ENCODE measurements at regions not wholly inside any gene's neighbourhood (a gene's known extent, or its start where the extent isn't known, plus 50 kb on each side); places are given as distances from the start of the nearest gene placed in this dataset.

GRCh38 chr1:214127705-214128104 lies 139.9 kb downstream of the PROX1 start:
- no TSS peak for BruUV-seq (replicated peaks)
- TF ChIP-seq EZH2 (IDR thresholded peaks at IDR 0.05; ENCODE audit: low read depth) (no peak), CTCF (conservative IDR thresholded peaks at IDR 0.05) (no peak)
- Histone ChIP-seq H3K4me1 (replicated peaks; ENCODE audit: insufficient read depth) (peaks cover 15% of the 10 kb centered on the region), H3K9me2 (ENCODE audit: insufficient read depth) (no peaks in the 10 kb centered on the region), H3K79me2 (ENCODE audit: low read depth) (no peaks in the 10 kb centered on the region), H3K27me3 (ENCODE audit: insufficient read depth, low read depth) (no peaks in the 10 kb centered on the region), H3K36me3 (ENCODE audit: low read depth) (no peaks in the 10 kb centered on the region), H3K27ac (no peak overlapping the region), H3K9me3 (ENCODE audit: insufficient read depth, low read depth) (no peaks in the 10 kb centered on the region), H3F3A (ENCODE audit: insufficient read depth, low read depth) (peaks cover 8% of the 10 kb centered on the region; the same call in 1 of the 2 replicates), H2AFZ (no peak overlapping the region), H4K20me1 (ENCODE audit: insufficient read depth) (no peaks in the 10 kb centered on the region), H3K4me3 (no peak overlapping the region), H3K4me2 (no peak overlapping the region)
- intact Hi-C loops (cut with micrococcal nuclease; ENCODE audit: unreplicated experiment), result no loop called here
- POLR2A ChIA-PET (ENCODE audit: unreplicated experiment), result no interaction called here
- DNase-seq, result no peak
- CTCF ChIA-PET, result no interaction called here

- DNase-seq, result no peak
These were observed 145.1 kb upstream of the SMYD2 start for GRCh38 chr1:214135886-214136285.

GRCh38 chr1:214136324-214136919 lies 144.5 kb upstream of the SMYD2 start:
- no TSS peak for BruUV-seq (replicated peaks)
- H3K27ac ChIP-seq, result no peak overlapping the region
- DNase-seq, result no peak
- H3K79me2 ChIP-seq (ENCODE audit: low read depth), result no peaks in the 10 kb centered on the region
- TF ChIP-seq CTCF (conservative IDR thresholded peaks at IDR 0.05) (no peak), EZH2 (IDR thresholded peaks at IDR 0.05; ENCODE audit: low read depth) (no peak)
- no peak overlapping the region for H3K4me2 ChIP-seq
- H3K4me3 ChIP-seq, result no peak overlapping the region
- no peaks in the 10 kb centered on the region for H4K20me1 ChIP-seq (ENCODE audit: insufficient read depth)
- no peaks in the 10 kb centered on the region for H3F3A ChIP-seq (ENCODE audit: insufficient read depth, low read depth)
- H3K9me2 ChIP-seq (ENCODE audit: insufficient read depth), result no peaks in the 10 kb centered on the region
- H3K9me3 ChIP-seq (ENCODE audit: insufficient read depth, low read depth), result no peaks in the 10 kb centered on the region
- no peaks in the 10 kb centered on the region for H3K4me1 ChIP-seq (replicated peaks; ENCODE audit: insufficient read depth)
- POLR2A ChIA-PET (ENCODE audit: unreplicated experiment), result no interaction called here
- H3K27me3 ChIP-seq (ENCODE audit: insufficient read depth, low read depth), result no peaks in the 10 kb centered on the region
- H2AFZ ChIP-seq, result no peak overlapping the region
- intact Hi-C loops (cut with micrococcal nuclease; ENCODE audit: unreplicated experiment), result no loop called here
- no peaks in the 10 kb centered on the region for H3K36me3 ChIP-seq (ENCODE audit: low read depth)
- CTCF ChIA-PET, result no interaction called here

More at GRCh38 chr1:214135886-214136285, 145.1 kb upstream of the SMYD2 start:
- Histone ChIP-seq H3K4me1 (replicated peaks; ENCODE audit: insufficient read depth) (no peaks in the 10 kb centered on the region), H4K20me1 (ENCODE audit: insufficient read depth) (no peaks in the 10 kb centered on the region), H3K4me2 (no peak overlapping the region), H3K27ac (no peak overlapping the region), H3K9me3 (ENCODE audit: insufficient read depth, low read depth) (no peaks in the 10 kb centered on the region), H3K27me3 (ENCODE audit: insufficient read depth, low read depth) (no peaks in the 10 kb centered on the region), H2AFZ (no peak overlapping the region), H3K4me3 (no peak overlapping the region), H3K9me2 (ENCODE audit: insufficient read depth) (no peaks in the 10 kb centered on the region), H3F3A (ENCODE audit: insufficient read depth, low read depth) (no peaks in the 10 kb centered on the region), H3K36me3 (ENCODE audit: low read depth) (no peaks in the 10 kb centered on the region), H3K79me2 (ENCODE audit: low read depth) (no peaks in the 10 kb centered on the region)
- no TSS peak for BruUV-seq (replicated peaks)
- intact Hi-C loops (cut with micrococcal nuclease; ENCODE audit: unreplicated experiment), result no loop called here
- no peak for TF ChIP-seq EZH2 (IDR thresholded peaks at IDR 0.05; ENCODE audit: low read depth)
- TF ChIP-seq CTCF (conservative IDR thresholded peaks at IDR 0.05), result no peak
- CTCF ChIA-PET, result no interaction called here
- POLR2A ChIA-PET (ENCODE audit: unreplicated experiment), result no interaction called here
